Astrocyte of the spinal cord (primary cell): ENCODE measurements at regions not wholly inside any gene's neighbourhood (a gene's known extent, or its start where the extent isn't known, plus 50 kb on each side); places are given as distances from the start of the nearest gene placed in this dataset.
A peak's percentile ranks its signal among the peaks of the same experiment; 100 is the strongest.

Experiments
- DNase-seq: peaks from one replicate; pipeline ENCODE4 v3.0.0; 2011; ENCODE audit warnings: low read depth, low spot score
- H3K4me3 ChIP-seq: 2 replicates; pipeline ENCODE4 v1.5.1; 2011; ENCODE audit warnings: low read depth, mild to moderate bottlenecking, low read length, moderate library complexity
- in situ Hi-C: cut with HindIII; loops from 2 replicates; pipeline ENCODE4 v1.10.0; 2017; ENCODE audit warnings: low sequenced_read_pairs
- TF ChIP-seq, protein P1 (sequence below): IDR thresholded peaks from 2 replicates; pipeline ENCODE4 v1.5.1; 2012; ENCODE audit warnings: low read depth, mild to moderate bottlenecking, low read length, inconsistent platforms

DNA sequence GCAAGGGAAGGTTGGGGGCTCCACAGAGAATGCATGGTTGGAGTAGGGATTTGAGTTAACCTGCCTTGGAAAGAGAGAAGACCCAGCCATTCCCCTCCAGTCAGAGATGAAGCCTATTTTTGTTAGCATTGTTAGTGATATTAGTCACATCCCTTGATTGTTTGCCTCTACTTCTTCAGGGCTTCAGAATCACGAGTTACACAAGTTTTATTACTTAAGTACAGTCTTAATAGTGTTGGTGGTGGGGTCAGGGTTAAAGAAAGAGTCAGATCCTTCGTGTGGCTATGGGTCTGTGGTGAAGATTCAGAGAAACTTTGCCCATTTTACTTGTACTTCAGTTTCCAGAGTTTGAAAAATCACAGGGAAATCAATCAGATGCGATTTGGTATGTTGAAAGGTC, 363.1 kb downstream of the LRIG3 start:
- in situ Hi-C loops = no loop called here
- peak; percentile 78 for DNase-seq
- H3K4me3 ChIP-seq = no peak overlapping the region
- TF ChIP-seq, protein P1, sequence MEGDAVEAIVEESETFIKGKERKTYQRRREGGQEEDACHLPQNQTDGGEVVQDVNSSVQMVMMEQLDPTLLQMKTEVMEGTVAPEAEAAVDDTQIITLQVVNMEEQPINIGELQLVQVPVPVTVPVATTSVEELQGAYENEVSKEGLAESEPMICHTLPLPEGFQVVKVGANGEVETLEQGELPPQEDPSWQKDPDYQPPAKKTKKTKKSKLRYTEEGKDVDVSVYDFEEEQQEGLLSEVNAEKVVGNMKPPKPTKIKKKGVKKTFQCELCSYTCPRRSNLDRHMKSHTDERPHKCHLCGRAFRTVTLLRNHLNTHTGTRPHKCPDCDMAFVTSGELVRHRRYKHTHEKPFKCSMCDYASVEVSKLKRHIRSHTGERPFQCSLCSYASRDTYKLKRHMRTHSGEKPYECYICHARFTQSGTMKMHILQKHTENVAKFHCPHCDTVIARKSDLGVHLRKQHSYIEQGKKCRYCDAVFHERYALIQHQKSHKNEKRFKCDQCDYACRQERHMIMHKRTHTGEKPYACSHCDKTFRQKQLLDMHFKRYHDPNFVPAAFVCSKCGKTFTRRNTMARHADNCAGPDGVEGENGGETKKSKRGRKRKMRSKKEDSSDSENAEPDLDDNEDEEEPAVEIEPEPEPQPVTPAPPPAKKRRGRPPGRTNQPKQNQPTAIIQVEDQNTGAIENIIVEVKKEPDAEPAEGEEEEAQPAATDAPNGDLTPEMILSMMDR = no peak

DNA sequence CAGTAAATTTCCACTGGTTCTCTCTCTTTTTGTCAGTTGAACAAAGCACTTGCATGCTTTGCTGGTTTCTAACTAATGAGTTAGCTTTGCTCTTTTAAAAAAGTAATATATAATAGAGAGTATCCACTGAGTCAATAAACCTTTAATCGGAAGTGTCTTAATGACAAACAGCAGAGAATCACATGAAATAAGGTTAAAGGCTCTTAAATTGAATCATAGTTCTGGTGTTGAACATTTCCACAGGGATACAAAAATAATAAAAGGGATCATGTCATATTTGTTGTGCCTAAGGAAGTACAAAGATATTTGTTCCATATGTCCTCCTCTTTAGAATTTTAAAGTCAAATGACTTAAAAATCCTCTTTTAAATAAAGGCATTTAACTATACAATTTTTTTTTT, 362.6 kb downstream of the LRIG3 start:
- H3K4me3 ChIP-seq = no peak overlapping the region
- no peak for DNase-seq
- in situ Hi-C loops = no loop called here
- TF ChIP-seq, protein P1 = no peak

DNA sequence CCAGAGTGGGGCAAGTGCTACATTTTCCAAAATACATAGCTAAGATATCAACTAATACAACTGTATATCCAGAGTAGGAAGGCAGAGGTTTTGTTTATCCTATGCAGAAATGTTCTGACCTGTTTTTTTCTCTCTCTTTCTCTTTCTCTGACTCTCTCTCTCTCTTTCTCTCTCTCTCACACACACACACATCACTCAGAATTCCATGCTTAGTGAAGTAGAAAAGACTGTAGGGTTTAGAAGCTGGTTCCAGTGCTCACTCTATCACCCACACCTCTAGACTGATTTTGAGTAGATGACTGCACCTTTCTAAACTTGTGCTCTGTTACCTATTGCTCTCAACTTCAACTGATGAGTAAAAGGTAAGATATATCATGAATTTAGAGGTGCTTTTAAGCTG, 356.7 kb downstream of the LRIG3 start:
- in situ Hi-C loops = no loop called here
- no peak overlapping the region for H3K4me3 ChIP-seq
- TF ChIP-seq, protein P1 = no peak

DNA sequence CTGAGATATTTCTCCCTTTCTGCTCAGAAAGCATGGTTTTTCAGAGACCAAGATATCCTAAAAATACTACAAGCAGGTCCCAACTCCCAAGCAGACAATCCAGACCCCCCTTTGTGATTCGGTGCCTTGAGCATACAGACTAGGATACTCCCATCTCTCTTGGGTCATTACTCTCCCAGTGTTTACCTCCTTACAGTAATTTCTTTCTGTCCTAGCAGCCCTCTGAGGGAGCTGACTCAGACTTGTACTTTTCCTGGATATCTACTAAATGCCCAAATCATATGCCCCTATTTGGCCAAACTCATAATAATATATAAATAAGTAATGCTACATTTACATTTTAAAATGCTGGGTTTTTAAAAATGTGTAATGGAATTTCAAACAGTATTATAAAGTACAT, 355.6 kb downstream of the LRIG3 start:
- no peak overlapping the region for H3K4me3 ChIP-seq
- TF ChIP-seq, protein P1 = no peak
- in situ Hi-C loops = no loop called here
- peak; percentile 64 for DNase-seq

More for the DNA sequence above, 356.7 kb downstream of the LRIG3 start:
- no peak for DNase-seq

DNA sequence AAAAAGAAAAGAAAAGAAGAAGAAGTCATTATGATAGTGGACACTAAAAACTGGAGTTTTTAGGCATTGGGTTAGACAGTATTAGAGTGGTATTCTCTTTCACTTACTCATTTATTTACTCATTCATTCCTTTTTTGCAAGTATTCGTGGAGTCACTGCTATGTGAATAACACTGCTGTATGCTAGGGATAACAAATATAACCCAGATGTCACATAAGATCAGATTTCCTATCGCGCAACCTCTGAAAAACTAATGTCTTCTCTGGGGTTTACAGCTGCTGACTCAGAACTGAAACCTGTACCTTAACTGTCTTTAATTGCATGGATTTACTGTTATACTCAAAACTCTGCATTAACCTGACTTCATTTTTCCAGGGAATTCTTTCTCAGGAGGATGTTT, 353.7 kb downstream of the LRIG3 start:
- TF ChIP-seq, protein P1 = no peak
- DNase-seq = peak; percentile 86
- in situ Hi-C loops = no loop called here
- H3K4me3 ChIP-seq = no peak overlapping the region

DNA sequence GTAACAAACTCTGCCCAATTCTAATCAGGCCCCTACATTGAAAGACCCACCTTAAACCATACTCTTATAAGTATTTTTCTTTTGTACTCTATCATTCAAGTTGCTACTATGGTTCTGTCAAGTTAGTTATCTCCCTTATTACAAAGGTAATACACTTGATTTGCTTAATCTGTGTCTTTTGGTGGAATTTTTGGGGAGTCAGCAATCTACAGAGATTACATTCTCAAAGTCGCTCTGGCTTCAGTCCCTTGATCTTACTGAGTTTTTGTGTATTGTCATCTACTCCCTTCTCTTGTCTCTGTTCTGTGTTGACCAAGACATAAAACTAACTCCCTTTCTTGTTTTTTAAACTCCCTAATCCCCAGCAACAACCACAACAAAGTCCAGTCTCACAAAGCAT, 353.1 kb downstream of the LRIG3 start:
- TF ChIP-seq, protein P1 = no peak
- no peak overlapping the region for H3K4me3 ChIP-seq
- DNase-seq = no peak
- in situ Hi-C loops = no loop called here

DNA sequence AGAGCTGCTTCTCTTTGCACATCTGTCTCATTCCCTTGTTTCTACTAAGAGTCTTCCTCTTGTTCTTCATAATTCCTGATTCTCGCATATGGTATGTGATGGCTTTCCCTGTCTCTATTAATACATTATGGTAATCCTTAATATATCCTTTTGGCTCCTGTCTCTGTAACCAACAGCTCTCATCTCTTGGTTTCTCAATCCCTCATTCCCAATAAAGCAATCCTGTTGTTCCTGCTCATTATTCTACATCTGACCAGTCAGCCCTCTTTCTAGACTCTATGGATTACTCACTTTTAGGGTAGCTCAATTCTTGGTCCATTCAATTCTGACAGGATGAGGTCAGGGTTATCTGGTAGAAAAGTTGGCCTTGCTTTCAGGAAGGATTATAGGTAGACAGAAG, 349.9 kb downstream of the LRIG3 start:
- no peak for DNase-seq
- TF ChIP-seq, protein P1 = no peak
- in situ Hi-C loops = no loop called here
- no peak overlapping the region for H3K4me3 ChIP-seq
